ENCODE measurements at regions not wholly inside any gene's neighbourhood (a gene's known extent, or its start where the extent isn't known, plus 50 kb on each side); places are given as distances from the start of the nearest gene placed in this dataset.

DNA sequence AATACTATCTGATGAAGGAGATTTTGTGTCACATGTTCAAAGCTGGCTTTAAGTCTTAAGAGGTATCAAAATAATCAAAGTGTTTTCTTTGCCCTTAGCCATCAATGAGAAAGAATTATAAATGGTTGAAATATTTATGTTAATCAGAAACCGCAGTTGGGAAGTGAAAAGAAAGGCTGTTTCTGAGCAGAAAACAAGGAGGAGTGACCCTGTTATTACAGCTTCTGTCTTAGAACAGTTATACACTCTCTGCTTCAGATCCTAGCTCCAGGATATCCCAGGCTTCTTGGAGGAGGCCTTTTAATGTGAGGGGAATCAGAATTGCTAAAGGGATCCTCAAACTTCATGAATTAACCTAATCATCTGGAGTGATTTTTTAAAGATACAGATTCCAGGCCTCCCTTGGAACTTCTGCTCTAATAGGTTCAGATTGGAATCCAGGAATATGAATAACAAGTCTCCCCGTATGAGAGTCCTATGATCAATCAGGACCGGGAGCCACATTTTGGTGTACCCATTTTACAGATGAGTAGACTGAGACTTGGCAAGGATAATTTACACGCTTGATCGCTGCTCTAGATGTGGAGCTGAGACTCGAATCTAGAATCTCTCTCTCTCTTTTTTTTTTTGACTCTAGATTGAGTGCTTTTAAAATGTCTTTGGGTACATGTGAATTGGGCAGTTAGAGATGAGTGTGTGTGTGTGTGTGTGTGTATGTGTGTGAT is 50.8 kb upstream of the JAG1 start:
- no peak for DNase-seq (ENCODE audit: low spot score in 2 of 2)
- FAIRE-seq = no peak

DNA sequence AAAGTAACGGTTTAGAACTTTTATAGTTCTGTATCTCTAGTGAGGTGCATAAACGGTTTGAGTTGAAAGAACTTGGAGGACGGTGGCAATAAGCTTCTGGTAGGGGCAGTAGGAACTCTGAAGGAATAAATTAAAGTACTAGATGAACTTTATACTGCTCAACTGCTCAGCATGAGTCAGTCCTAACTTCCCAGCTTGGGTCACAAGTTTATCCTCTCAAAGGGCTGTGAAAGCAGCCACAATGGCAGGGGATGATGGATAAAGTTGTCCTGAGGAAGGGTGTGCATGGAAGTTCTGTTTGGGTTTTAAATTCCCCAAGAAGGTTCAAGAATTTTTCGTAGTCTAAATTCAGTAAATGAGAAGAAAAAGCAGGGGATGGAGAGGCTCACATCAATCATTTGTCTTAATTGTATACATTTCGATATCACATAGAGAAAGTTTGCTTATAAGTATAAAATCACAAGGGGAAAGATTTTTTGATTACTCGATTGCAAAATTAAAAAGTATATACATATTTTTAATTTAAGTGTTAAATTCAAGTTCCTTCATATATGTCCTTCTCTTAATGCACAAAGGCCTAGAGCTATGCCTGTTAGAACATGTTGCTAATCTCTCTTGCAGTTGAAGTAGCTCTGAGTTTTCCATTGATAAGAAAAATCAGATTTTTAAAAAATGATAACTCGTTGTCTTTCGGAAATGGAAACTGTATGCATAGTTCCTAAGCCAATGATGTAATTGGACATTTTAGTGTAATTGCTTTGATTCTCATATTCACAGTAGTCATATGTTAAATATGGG is 55.3 kb upstream of the JAG1 start:
- DNase-seq (ENCODE audit: low spot score in 2 of 2) = no peak
- FAIRE-seq = no peak

- FAIRE-seq (no peak), DNase-seq (ENCODE audit: low spot score in 2 of 2) (no peak)
These were observed 56.0 kb upstream of the JAG1 start for GRCh38 chr20:10729785-10730184.

GRCh38 chr20:10730629-10731183 is 56.9 kb upstream of the JAG1 start:
- FAIRE-seq (no peak), DNase-seq (ENCODE audit: low spot score in 2 of 2) (no peak)

DNA sequence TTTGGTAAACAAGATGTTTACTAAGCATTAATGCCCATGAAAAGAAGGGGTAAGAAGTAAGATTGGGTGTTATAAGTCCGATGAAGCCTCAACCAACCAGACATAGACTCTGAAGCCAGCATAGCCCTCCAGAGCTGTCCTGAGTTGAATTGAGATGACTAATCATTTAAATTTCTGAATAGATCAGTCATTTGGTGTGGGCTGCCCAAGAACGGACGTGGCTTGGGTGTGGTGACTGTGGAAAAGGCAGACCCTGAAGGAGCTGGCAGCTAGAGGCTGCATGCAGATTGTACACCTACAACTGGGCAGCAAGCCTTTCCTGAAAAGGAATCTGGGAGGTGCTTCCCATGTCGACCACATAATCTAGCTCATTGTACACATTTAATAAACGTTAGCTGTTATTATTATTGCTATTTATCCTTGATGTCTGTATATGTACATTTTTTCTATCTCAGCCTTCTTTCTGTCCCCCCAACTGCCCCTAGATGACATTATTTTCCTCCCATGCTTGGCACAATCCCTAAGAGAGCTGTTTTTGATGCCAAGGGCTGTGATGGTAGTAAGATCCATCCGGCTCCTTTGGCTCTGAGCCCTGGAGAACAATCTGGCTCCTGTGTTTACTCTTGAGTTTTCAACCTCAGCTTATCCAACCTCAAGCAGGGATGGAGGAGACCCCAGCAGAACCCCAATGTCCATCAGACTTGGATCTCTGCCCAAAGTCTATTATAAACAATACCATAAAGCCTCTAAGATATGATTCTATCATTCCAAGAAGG is 57.6 kb upstream of the JAG1 start:
- FAIRE-seq (no peak), DNase-seq (ENCODE audit: low spot score in 2 of 2) (no peak)

GRCh38 chr20:10733122-10733521 is 59.3 kb upstream of the JAG1 start:
- FAIRE-seq (no peak), DNase-seq (ENCODE audit: low spot score in 2 of 2) (no peak)

DNA sequence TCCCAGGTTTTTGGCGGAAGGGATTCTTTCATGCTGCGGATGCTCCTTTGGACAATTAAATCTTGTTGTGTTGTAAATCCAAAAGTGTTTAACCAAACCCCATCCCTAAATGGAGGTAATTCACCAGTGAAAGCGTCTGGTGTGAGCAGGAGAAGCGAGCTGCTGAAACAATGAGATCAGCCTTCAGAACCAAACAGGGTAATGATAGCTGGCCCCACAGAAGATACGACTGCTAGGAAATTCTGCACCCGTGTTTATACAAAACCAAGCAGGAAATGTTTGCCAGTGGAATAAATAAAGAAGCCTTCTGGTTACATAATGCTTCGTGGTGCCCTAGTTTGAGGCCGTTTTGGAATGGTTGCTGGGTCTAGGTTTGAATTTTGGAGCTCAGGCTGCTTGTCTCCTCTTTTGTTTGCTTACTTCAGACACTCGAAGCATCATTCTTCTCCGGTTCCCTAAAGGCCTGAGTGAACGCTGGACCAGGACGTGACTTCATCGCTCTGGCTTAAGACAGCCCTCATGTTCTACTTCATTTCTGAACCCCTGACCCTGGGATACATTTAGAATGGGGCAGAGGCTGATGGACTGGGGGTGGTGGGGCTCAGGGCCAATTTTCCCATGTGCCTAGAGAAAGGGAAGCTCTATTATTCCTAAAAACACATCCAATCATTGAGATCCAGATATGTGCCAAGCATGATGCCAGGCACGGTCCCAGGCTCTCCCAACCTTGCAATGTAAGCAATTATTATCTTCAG is 61.6 kb upstream of the JAG1 start:
- DNase-seq (ENCODE audit: low spot score in 2 of 2) (no peak), FAIRE-seq (no peak)

DNA sequence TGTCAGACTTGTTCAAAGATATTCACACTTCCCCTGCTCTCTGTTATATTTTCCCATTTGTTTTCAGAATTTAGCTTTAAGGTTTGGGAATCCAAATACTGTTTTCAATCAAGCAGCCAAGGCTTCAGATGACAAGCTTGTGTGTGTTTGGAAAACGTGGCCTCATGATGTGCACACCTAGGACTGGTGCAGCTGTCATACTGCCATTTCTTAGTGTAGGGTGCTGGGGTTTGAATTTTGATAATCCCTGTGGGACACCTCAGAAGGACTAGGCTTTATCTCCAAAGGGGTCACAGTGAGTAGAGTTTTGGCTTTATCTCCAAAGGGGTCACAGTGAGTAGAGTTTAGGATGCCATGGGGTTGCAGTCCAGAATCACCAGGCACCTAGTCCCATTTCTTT is 65.3 kb upstream of the JAG1 start:
- no peak for FAIRE-seq
- no peak for DNase-seq (ENCODE audit: low spot score in 2 of 2)

DNA sequence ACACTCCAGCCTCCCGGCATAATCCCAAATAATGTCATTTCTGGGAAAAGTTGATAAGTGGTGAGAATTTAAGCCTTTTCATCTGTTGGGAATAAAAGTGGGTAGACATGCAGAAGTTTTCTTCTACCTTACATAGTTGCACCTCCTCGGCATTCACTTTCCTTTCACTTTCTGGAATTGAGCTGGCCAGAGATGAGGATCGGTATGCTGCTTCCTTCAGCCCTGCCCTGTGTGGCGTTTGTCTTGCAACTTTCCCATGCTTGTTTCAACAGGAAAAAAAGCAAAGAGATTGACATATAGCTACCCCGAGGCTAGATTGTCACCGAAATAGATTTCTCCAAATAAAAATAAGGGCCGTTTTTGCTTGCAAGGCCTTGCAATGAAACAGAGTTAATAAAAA is 65.8 kb upstream of the JAG1 start:
- no peak for DNase-seq (ENCODE audit: low spot score in 2 of 2)
- FAIRE-seq = no peak

- DNase-seq (ENCODE audit: low spot score in 2 of 2) (no peak), FAIRE-seq (no peak)
These were observed 67.3 kb upstream of the JAG1 start for GRCh38 chr20:10741060-10741459.

GRCh38 chr20:10745790-10746189 is 72.0 kb upstream of the JAG1 start:
- FAIRE-seq (no peak), DNase-seq (ENCODE audit: low spot score in 2 of 2) (no peak)

GRCh38 chr20:10747019-10747418 is 73.2 kb upstream of the JAG1 start:
- no peak for DNase-seq (ENCODE audit: low spot score in 2 of 2)

DNA sequence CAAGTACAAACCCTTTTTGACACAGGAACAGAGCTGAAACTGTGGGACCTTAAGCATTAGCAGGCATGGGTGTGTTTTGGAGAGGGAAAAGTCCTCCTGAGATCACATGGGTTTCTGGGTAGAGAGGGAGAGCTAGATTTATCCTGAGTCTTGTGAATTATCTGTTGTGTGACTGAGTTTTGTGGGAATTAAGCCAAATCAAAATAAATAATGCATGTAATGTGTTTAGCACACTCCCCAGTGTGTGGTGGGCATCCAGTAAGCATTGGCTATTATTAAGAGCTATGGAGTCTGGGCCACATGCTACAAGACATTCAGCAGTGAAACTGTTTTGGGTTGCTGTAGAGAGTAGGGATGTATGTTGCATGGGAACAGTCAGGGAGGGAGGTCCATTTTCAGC is 75.3 kb upstream of the JAG1 start:
- DNase-seq (ENCODE audit: low spot score in 2 of 2) = no peak
- no peak for FAIRE-seq

More at GRCh38 chr20:10747019-10747418, 73.2 kb upstream of the JAG1 start:
- no peak for FAIRE-seq

DNA sequence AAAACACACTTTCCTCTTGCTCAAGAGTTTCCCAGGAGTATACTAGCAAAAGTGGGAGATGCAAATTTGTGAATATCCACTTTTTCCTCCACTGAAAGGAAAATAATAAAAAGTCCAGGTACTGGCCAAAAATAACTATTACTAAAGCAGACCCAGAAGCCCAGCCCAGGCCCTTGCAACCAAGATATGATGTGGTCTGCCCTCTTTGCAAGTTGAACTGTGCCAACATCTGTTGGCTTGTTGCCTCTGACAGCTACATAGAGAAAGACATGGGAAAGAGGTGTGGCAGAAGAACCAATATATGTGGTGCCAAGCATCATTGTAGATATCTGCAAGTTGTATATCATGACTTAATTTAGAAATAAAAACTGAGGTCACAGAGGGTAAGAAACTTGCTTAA is 78.4 kb upstream of the JAG1 start:
- DNase-seq (ENCODE audit: low spot score in 2 of 2) (no peak), FAIRE-seq (no peak)

DNA sequence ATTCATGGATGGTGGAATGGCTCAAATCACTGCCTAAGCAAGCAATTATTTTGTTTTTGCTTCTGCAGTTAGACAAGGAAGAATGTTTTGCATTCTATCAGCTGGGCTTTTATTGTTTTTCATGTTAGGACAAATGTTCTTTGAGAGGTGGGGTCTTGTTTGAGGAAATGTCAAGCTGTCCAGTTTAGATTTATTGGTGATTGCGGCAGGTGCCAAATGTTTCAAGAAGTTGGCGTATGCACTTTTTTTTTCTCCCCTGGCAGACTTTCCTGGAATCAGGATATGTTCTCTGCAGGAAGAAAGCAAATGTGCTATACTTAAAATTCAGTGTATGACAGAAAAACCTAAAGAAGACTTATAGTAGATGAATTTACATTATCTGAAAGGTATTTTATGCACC is 81.0 kb upstream of the JAG1 start:
- no peak for DNase-seq (ENCODE audit: low spot score in 2 of 2)
- FAIRE-seq = no peak

DNA sequence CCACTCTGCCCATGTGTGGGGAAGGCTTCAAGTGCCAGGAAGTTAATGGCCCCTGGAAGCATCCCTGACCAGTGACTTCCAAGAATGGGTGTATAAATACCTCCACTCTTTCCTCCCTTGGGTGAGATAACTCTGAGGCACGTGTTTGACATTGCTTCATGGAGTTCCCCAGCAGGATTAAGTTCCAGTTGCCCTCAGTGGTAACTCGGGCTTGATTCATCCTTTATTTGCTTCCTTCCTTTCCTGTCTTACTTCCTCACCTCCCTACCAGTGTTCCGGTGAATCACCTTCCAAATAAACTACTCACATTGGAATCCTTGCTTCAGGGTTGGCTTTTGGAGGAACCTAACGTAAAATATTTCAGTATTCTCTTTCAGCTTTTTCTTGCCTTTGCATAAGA is 84.6 kb upstream of the JAG1 start:
- FAIRE-seq = no peak

DNA sequence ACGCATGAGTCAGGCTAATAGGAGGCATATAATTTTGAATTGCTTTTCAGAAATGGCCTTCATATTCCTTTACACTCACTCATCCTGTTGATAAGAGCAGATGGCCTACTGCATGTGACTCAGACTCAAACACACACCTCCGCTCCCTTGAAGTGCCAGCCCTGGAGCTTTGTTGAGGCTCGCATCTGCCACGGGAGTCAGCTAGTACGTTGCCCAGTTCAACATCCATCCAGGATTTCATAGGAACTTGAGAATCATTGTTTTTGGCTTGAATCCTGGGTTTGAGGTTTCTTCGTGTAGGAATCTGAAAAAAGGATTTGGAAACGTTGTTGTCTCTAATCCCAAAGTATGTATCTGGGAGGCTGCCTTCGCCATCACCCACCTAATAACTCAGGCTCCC is 87.4 kb upstream of the JAG1 start:
- FAIRE-seq (no peak), DNase-seq (ENCODE audit: low spot score in 2 of 2) (peak in 1 of 2 donors; percentile 8)

More for the DNA sequence above, 84.6 kb upstream of the JAG1 start:
- DNase-seq (ENCODE audit: low spot score in 2 of 2) = no peak

- no peak for FAIRE-seq
- DNase-seq (ENCODE audit: low spot score in 2 of 2) = no peak
These were observed 88.0 kb upstream of the JAG1 start for GRCh38 chr20:10761786-10762185.

DNA sequence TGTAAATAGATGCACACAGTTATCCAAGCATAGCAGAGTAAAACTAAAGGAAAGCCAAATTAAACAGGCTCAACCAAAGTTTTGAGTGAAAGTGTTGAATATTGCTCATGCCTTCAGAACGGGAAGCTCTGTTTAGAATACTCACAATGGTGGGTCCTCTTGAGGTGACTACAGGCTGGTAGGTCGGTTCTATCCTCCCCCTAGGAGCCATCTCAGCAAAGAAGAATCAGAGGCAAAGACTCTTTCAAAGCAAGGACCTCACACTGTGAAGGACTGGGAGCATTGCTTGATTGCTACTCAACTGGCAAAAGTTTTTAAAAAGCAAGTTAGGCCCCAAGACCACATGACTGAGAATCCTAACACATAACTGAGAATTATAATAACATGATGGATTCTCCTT is 88.4 kb upstream of the JAG1 start:
- DNase-seq (ENCODE audit: low spot score in 2 of 2) (no peak), FAIRE-seq (no peak)

DNA sequence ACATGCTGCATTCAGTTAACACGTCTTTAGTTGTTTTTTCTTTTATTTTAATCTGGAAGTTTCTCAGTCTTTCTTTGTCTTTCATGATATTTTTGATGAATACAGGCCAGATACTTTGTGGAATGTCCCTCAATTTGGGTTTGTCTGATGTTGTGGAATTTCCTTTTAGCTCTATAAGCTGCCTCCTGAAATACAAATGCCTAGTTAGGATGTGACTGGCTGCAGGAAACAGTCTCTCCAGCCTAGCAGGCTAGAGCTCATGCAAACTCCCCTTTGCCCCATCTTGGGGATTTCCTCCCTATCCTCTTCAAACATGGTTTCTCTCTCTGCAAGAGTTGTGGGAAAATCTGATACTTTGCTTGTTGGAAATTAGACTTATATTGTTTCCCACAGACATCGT is 89.3 kb upstream of the JAG1 start:
- FAIRE-seq (no peak), DNase-seq (ENCODE audit: low spot score in 2 of 2) (no peak)

All from frontal cortex (tissue), 3 donors.